IMR-90 (cell line): ENCODE measurements at regions not wholly inside any gene's neighbourhood (a gene's known extent, or its start where the extent isn't known, plus 50 kb on each side); places are given as distances from the start of the nearest gene placed in this dataset.

Experiments
- BHLHE40 ChIP-seq: fragments of 150-350 bp; IDR thresholded peaks from 2 replicates; pipeline ENCODE4 v1.6.1; 2016; ENCODE audit warnings: mild to moderate bottlenecking, low read depth, low read length
- CEBPB ChIP-seq: IDR thresholded peaks from 2 replicates; pipeline ENCODE4 v1.6.1; 2012; ENCODE audit warnings: low read depth, low read length, improper control_type of control experiment
- FOS ChIP-seq: fragments of 150-350 bp; IDR thresholded peaks from 2 replicates; pipeline ENCODE4 v1.6.1; 2016; ENCODE audit warnings: low read depth, low read length
- MAFK ChIP-seq: IDR thresholded peaks from 2 replicates; pipeline ENCODE4 v1.6.1; 2012; ENCODE audit warnings: low read depth, low read length, improper control_type of control experiment
- MAZ ChIP-seq: IDR thresholded peaks from 2 replicates; pipeline ENCODE4 v1.6.1; 2012; ENCODE audit warnings: low read depth, mild to moderate bottlenecking, low read length, improper control_type of control experiment, moderate library complexity, borderline replicate concordance
- MXI1 ChIP-seq: IDR thresholded peaks from 2 replicates; pipeline ENCODE4 v1.6.1; 2012; ENCODE audit warnings: low read depth, mild to moderate bottlenecking, low read length, moderate library complexity, borderline replicate concordance
- POLR2A ChIP-seq: IDR thresholded peaks from 2 replicates; pipeline ENCODE4 v1.6.1; 2012; ENCODE audit warnings: mild to moderate bottlenecking, low read depth, low read length
- RAD21 ChIP-seq: IDR thresholded peaks from 2 replicates; pipeline ENCODE4 v1.6.1; 2012; ENCODE audit warnings: low read length, improper control_type of control experiment
- RCOR1 ChIP-seq: IDR thresholded peaks from 2 replicates; pipeline ENCODE4 v1.6.1; 2012; ENCODE audit warnings: mild to moderate bottlenecking, low read length, improper control_type of control experiment; ENCODE audit not compliant: insufficient replicate concordance
- SMC3 ChIP-seq: fragments of 150-350 bp; IDR thresholded peaks from 2 replicates; pipeline ENCODE4 v1.6.1; 2016; ENCODE audit warnings: low read depth, mild to moderate bottlenecking, antibody characterized with exemption, low read length, moderate library complexity
- TF ChIP-seq, protein P1 (sequence below): conservative IDR thresholded peaks from 2 replicates; pipeline ENCODE4 v1.5.1; 2012; ENCODE audit warnings: mild to moderate bottlenecking, low read depth, low read length, improper control_type of control experiment
- TF ChIP-seq, protein P2 (sequence below): fragments of 150-350 bp; IDR thresholded peaks from 2 replicates; pipeline ENCODE4 v1.6.1; 2017; ENCODE audit warnings: mild to moderate bottlenecking, antibody characterized with exemption, low read length, low read depth
- TF ChIP-seq, protein P3 (sequence below): fragments of 150-350 bp; IDR thresholded peaks from 2 replicates; pipeline ENCODE4 v1.6.1; 2016; ENCODE audit warnings: low read depth, mild to moderate bottlenecking, low read length, moderate library complexity, borderline replicate concordance

DNA sequence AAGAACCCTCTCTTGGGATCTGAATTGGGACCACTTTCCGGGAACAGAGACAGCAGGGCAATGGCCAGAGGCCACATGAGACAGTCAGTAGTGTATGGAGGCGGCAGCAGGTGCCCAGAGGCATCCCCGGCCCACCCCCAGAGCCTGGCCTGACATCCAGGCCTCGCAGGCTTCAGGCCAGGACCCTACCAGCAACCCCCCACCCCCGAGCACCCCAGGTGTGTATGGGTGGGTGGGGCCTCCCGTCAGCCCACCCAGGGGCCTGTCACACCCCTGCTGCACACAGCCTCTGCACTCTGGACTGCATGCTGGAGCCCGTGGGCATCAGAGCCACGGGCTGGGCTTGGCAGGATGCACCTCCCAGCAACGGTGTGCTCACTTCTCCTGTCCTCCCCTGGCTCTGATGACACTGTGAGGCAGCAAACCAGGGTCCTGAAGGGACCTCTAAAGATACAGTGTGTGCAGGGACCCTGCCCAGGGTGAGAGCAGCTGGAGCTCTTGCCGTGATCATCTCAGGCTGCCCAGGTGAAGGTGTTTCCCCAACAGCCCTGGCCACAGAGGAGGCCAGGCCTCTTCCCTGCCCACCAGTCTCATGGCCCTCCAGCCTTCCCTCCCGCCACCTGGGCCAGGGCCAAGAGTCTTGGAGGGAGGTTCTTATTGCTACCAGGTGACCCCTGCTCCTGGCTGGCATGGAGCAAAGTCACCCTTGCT lies 88.8 kb upstream of the SEPTIN5 start:
- TF ChIP-seq, protein P1, sequence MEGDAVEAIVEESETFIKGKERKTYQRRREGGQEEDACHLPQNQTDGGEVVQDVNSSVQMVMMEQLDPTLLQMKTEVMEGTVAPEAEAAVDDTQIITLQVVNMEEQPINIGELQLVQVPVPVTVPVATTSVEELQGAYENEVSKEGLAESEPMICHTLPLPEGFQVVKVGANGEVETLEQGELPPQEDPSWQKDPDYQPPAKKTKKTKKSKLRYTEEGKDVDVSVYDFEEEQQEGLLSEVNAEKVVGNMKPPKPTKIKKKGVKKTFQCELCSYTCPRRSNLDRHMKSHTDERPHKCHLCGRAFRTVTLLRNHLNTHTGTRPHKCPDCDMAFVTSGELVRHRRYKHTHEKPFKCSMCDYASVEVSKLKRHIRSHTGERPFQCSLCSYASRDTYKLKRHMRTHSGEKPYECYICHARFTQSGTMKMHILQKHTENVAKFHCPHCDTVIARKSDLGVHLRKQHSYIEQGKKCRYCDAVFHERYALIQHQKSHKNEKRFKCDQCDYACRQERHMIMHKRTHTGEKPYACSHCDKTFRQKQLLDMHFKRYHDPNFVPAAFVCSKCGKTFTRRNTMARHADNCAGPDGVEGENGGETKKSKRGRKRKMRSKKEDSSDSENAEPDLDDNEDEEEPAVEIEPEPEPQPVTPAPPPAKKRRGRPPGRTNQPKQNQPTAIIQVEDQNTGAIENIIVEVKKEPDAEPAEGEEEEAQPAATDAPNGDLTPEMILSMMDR: no peak
- TF ChIP-seq SMC3 (no peak), POLR2A (no peak), MAFK (no peak), RAD21 (no peak), MXI1 (no peak), BHLHE40 (no peak), MAZ (no peak), CEBPB (no peak), FOS (no peak), RCOR1 (no peak)
- TF ChIP-seq, protein P2, sequence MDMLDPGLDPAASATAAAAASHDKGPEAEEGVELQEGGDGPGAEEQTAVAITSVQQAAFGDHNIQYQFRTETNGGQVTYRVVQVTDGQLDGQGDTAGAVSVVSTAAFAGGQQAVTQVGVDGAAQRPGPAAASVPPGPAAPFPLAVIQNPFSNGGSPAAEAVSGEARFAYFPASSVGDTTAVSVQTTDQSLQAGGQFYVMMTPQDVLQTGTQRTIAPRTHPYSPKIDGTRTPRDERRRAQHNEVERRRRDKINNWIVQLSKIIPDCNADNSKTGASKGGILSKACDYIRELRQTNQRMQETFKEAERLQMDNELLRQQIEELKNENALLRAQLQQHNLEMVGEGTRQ: no peak
- TF ChIP-seq, protein P3, sequence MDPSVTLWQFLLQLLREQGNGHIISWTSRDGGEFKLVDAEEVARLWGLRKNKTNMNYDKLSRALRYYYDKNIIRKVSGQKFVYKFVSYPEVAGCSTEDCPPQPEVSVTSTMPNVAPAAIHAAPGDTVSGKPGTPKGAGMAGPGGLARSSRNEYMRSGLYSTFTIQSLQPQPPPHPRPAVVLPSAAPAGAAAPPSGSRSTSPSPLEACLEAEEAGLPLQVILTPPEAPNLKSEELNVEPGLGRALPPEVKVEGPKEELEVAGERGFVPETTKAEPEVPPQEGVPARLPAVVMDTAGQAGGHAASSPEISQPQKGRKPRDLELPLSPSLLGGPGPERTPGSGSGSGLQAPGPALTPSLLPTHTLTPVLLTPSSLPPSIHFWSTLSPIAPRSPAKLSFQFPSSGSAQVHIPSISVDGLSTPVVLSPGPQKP: no peak
